ENCODE measurements at regions not wholly inside any gene's neighbourhood (a gene's known extent, or its start where the extent isn't known, plus 50 kb on each side); places are given as distances from the start of the nearest gene placed in this dataset.

DNA sequence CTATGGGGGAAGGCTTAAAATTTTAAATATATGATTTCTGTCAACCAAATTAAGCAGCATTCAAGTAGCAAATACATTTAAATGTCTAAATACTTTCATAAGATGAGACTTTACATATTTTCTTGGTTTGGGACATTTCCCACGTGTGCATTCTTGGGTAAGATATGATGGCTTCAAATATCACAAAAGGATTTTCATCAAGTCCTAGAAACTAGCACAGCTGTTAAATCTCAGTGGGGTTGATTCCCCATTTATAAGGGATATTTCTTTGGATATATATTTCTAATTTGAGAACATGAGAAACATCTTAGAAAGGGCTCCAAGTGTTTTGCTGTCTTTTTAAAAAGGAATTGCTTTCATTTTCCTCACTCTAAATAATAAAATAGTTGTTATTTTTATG lies 90.2 kb downstream of the P2RY10 start:
- TF ChIP-seq MTF1 (CRISPR knock-in tag; IDR thresholded peaks at IDR 0.05) = no peak
- no peak for TF ChIP-seq ARNT (IDR thresholded peaks at IDR 0.05)
- TF ChIP-seq, protein P1, sequence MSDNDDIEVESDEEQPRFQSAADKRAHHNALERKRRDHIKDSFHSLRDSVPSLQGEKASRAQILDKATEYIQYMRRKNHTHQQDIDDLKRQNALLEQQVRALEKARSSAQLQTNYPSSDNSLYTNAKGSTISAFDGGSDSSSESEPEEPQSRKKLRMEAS (IDR thresholded peaks at IDR 0.05) = no peak
- TF ChIP-seq, protein P2, sequence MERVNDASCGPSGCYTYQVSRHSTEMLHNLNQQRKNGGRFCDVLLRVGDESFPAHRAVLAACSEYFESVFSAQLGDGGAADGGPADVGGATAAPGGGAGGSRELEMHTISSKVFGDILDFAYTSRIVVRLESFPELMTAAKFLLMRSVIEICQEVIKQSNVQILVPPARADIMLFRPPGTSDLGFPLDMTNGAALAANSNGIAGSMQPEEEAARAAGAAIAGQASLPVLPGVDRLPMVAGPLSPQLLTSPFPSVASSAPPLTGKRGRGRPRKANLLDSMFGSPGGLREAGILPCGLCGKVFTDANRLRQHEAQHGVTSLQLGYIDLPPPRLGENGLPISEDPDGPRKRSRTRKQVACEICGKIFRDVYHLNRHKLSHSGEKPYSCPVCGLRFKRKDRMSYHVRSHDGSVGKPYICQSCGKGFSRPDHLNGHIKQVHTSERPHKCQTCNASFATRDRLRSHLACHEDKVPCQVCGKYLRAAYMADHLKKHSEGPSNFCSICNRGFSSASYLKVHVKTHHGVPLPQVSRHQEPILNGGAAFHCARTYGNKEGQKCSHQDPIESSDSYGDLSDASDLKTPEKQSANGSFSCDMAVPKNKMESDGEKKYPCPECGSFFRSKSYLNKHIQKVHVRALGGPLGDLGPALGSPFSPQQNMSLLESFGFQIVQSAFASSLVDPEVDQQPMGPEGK (CRISPR knock-in tag; IDR thresholded peaks at IDR 0.05) = no peak
- no peak for TF ChIP-seq ZSCAN22 (CRISPR knock-in tag; IDR thresholded peaks at IDR 0.05)

Data from HepG2 (cell line).